Prostate gland (tissue), 2 donors: ENCODE measurements at regions not wholly inside any gene's neighbourhood (a gene's known extent, or its start where the extent isn't known, plus 50 kb on each side); places are given as distances from the start of the nearest gene placed in this dataset.

Experiments
- CTCF ChIP-seq, 4 experiments: fragments of 200-600 bp in 2 of 4; fragments of 450-650 bp in 2 of 4; sonication (generic) in 2 of 4; IDR thresholded peaks; 1 replicate in 3 of 4; 2 replicates in 1 of 4; pipeline ENCODE4 v1.5.1; 2016 to 2019; ENCODE audit warnings: antibody characterized with exemption in 4 of 4, mild to moderate bottlenecking in 2 of 4, moderate library complexity in 2 of 4
- POLR2A ChIP-seq: fragments of 450-650 bp; IDR thresholded peaks from one replicate; pipeline ENCODE4 v1.6.1; 2016; ENCODE audit warnings: antibody characterized with exemption, mild to moderate bottlenecking
- POLR2AphosphoS5 ChIP-seq: sonication (generic); formaldehyde crosslinking; IDR thresholded peaks from one replicate; pipeline ENCODE4 v1.6.1; 2017; ENCODE audit warnings: antibody characterized with exemption

- no peak for TF ChIP-seq CTCF (IDR thresholded peaks at IDR 0.05)
- no peak for TF ChIP-seq POLR2A
- no peak for TF ChIP-seq POLR2AphosphoS5
Observed at GRCh38 chr14:76595266-76595665, 166.0 kb upstream of the VASH1 start.
